ENCODE measurements at regions not wholly inside any gene's neighbourhood (a gene's known extent, or its start where the extent isn't known, plus 50 kb on each side); places are given as distances from the start of the nearest gene placed in this dataset.

DNA sequence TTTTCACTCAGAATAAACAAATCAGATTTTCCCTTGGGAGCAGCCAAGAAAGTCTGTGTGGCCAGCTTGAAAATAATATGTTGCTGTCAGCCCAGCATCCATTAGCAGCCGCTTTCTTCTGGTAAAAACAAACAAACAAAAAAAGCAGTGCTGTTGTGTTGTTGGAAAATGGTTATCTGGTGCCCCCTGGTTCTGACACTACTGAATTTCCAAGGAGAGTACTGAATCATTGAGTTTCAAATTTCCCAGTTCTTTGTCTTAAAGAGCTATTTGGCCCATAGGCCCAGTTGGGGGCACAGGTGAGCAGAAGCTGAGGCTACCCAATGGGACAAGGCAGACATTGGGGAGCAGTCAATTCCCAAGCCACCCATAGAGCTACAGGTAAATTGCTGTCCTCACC lies 995.9 kb downstream of the UQCRFS1 start:
- no peak for TF ChIP-seq POLR2A (IDR thresholded peaks at IDR 0.05; ENCODE audit: low read depth, low read length)
- no peak for TF ChIP-seq POLR2AphosphoS5 (IDR thresholded peaks at IDR 0.05; ENCODE audit: low read depth, low read length)

Measured in GM12891 (cell line).